GM19395 (cell line): ENCODE measurements at regions not wholly inside any gene's neighbourhood (a gene's known extent, or its start where the extent isn't known, plus 50 kb on each side); places are given as distances from the start of the nearest gene placed in this dataset.
A peak's percentile ranks its signal among the peaks of the same experiment; 100 is the strongest.
"Not testable (repeated sequence)": the region's sequence is repeated elsewhere in the genome, so short reads cannot be mapped to it uniquely, and the experiment has no call there.

Source experiments
- ATAC-seq: cut with Tn5 transposase; IDR thresholded peaks from one replicate; pipeline ENCODE4 v1.9.1; 2021; ENCODE audit warnings: mild to moderate bottlenecking, moderate library complexity; ENCODE audit not compliant: unreplicated experiment

DNA sequence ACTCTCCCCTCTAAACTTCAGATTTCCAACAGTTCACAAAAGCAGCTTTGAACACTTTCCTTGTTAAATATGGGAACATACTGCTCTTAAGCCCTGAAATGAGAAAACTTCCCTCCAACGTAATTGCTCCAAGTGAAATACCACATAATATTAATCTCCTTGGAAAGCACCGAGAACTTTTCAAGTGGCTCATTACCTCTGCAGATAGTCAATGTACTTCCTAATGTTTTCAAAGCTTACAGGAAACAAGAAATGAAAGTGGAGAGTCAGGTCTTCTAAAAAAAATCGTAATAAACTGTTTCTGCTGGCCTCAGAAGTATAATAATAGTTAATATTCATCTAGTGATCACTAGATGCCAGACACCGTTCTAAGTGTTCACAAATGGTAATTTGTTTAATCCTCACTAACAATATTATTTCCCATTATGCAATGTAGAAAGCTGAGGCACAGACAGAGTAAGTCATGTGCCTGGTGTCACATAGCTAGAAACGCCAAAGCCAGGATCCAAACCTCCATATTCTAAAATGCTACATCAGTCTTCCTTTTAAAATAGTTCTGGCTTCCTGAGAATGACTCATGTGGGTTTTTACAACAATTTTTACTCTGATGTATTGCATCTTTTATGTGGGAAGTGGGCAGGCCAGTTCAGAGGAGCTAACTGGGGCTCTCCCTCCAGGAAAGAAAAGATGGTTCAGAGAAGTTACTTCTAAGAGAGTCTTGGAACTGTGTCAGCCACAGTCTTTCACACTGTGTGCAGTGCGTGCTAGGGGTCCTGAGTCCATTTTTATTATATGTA is 177.2 kb downstream of the PLPPR4 start:
- ATAC-seq, result peak; percentile 57

DNA sequence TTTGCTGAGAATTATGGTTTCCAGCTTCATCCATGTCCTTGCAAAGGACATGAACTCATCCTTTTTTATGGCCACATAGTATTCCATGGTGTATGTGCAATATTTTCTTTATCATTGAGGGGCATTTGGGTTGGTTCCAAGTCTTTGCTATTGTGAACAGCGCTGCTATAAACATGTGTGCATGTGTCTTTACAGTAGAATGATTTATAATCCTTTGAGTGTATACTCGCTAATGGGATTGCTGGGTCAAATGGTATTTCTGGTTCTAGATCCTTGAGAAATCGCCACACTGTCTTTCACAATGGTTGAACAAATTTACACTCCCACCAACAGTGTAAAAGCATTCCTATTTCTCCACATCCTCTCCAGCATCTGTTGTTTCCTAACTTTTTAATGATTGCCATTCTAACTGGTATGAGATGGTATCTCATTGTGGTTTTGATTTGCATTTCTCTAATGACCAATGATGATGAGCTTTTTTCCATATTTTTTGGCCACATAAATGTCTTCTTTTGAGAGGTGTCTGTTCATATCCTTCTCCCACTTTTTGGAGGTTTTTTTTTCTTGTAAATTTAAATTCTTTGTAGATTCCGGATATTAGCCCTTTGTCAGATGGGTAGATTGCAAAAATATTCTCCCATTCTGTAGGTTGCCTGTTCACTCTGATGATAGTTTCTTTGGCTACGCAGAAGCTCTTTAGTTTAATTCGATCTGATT is 180.1 kb downstream of the PLPPR4 start:
- ATAC-seq, result not testable (repeated sequence)

GRCh38 chr1:99445071-99445470 is 180.8 kb downstream of the PLPPR4 start:
- ATAC-seq, result no peak

- no peak for ATAC-seq
Measured at GRCh38 chr1:99445486-99445885, 181.2 kb downstream of the PLPPR4 start.

DNA sequence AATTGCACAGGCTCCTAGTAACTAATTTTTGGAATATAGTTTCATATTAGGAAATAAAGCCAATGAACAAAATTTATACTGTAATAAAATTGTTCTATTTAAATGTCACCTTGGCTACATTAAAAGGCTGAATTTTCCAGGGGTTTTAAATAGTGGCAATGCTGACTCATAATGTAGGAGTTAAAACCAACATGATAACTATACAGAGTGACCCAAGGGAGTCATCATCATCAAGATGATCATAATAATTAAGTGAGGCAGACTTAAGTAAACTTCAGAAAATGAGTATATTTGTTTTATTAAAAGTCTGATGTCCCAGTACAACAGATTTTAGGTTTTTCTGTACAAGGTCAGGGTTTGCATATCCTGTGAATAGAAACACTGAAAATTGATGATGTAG is 183.4 kb downstream of the PLPPR4 start:
- ATAC-seq, result no peak

DNA sequence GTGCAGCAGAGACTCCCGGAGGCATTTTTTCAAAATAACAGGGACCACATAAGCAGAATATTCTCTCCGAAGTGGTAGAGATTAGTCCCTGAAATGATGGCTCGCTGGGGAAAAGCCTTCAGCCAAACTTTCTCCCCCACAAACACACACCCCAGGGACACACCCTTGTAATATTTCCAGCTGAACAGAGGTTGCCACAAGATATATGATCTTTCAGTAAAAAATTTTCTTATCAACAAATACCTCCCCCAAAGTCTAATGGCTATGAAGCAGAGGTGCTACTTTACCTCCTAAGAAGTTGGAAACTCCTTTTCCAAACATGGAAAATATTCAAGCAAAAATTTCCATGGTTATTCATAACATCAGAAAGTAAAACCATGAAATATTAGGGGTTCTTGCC is 190.2 kb upstream of the PALMD start:
- no peak for ATAC-seq

DNA sequence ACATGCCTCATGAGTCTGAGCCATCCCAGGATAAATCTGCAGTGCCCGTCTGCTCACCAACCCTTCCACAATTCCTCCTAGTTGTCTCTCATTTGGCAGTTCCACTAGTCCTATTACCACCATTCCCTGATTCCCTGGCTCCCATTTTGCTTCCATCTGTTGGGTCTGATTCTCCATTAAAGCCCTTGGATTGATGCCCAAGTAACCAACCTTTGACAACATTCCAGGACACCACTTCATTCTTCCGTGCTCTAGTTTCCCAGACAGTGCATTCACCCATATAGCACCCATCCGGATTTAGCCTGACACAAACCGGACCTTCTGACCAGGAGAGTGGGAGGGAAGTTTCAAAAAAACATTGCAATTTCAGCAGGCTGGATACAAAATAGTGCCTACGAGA is 189.4 kb upstream of the PALMD start:
- no peak for ATAC-seq

GRCh38 chr1:99457381-99458165 is 188.3 kb upstream of the PALMD start:
- ATAC-seq, result no peak

DNA sequence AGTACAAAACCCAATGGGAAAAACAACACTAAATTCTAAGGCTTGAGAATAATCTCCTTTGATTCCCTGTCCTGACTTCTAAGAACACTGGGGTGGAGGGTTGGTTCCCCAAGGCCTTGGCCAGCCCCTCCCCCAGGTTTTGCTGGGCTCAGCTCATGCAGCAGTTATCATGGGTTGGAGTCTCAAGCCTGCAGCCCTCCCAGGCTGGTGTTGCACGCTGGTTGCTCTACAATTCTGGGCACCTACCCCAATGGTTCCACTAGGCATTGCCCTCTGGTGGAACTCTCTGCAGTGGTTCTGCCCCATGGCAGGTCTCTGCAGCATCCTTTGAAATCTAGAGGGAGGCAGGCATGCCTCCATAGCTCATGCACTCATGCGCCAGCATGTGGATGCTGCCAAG is 184.4 kb upstream of the PALMD start:
- no peak for ATAC-seq

- ATAC-seq, result no peak
Measured at GRCh38 chr1:99464738-99465137, 181.2 kb upstream of the PALMD start.

DNA sequence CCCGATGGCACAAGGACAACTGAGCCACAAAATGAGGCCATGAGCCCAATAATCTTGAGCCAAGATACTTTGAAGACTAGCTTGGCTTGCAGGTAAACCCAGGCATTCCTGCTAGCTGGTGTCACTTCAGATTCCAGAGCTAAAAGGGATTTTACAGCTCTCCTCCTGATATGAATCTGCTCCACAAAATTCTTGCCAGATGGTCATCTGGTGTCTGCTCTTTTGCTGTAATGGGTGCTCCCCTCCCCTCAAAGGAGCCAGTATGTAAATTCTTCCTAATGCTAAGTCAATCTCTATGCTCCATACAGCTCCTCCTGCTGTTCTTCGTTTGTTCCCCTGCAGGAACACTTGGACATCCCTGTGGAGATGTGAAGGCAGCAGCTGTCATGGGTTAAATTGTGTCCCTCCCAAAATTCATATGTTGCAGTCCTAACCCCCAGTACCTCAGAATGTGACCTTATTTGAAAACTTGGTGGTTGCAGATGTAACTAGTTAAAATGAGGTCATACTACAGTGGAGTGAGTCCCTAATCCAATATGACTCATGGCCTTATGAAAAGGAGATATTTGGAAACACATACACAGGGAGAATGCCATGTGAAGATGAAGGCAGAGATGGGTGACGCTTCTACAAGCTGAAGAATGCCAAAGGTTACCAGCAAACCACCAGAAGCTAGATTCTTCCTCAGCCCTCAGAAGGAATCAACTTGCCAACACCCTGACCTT is 180.6 kb upstream of the PALMD start:
- no peak for ATAC-seq

- no peak for ATAC-seq
Measured at GRCh38 chr1:99467645-99468044, 178.3 kb upstream of the PALMD start.

GRCh38 chr1:99469550-99469971 is 176.4 kb upstream of the PALMD start:
- ATAC-seq, result no peak

- no peak for ATAC-seq
Measured at GRCh38 chr1:99472893-99473292, 173.0 kb upstream of the PALMD start.

- no peak for ATAC-seq
Measured at GRCh38 chr1:99474350-99474893, 171.5 kb upstream of the PALMD start.

DNA sequence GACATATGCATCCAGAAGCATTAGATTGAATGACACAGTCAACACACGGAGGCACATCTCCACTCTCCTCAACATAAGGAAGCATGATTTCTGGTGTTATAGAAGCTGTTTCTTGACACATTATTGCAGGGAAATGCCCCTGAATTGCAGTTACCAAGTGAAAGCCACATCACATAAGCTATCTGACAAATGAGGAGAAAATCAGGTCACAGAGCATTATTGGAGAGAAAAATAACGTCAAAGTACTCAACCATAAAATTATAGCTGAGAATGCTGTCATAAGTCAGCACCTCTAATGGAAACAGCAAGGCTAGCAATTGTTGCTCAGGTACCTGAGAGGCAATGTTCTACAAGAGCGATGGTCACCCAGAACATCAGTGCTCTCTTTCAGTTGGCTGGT is 169.9 kb upstream of the PALMD start:
- no peak for ATAC-seq

GRCh38 chr1:99481391-99481996 is 164.4 kb upstream of the PALMD start:
- ATAC-seq, result peak; percentile 85

- ATAC-seq, result no peak
Measured at GRCh38 chr1:99482286-99482685, 163.6 kb upstream of the PALMD start.

- ATAC-seq, result no peak
Measured at GRCh38 chr1:99482750-99483149, 163.2 kb upstream of the PALMD start.

- ATAC-seq, result no peak
Measured at GRCh38 chr1:99490031-99490430, 155.9 kb upstream of the PALMD start.
